Midbrain (tissue), 1 donor: ENCODE measurements at regions not wholly inside any gene's neighbourhood (a gene's known extent, or its start where the extent isn't known, plus 50 kb on each side); places are given as distances from the start of the nearest gene placed in this dataset.
"Not testable (repeated sequence)": the region's sequence is repeated elsewhere in the genome, so short reads cannot be mapped to it uniquely, and the experiment has no call there.

Experiments
- DNase-seq: peaks from one replicate; lab custom pipeline; 2025; lab: John Stamatoyannopoulos, UW

DNA sequence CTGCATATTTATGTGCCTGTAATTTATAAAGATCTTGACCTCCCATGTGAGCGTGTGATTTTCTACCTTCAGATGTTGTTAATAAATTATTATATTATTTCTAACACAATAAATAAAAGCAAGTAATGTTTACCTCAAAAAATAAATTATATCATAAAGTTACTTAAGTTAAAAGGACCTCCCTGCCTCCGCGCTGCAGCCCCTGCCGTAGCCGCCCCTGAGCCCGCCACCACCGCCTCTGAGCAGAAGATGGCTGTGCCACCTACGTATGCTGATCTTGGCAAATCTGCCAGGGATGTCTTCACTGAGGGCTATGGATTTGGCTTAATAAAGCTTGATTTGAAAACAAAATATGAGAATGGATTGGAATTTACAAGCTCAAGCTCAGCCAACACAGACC is 119.6 kb upstream of the BRWD3 start:
- no peak for DNase-seq

DNA sequence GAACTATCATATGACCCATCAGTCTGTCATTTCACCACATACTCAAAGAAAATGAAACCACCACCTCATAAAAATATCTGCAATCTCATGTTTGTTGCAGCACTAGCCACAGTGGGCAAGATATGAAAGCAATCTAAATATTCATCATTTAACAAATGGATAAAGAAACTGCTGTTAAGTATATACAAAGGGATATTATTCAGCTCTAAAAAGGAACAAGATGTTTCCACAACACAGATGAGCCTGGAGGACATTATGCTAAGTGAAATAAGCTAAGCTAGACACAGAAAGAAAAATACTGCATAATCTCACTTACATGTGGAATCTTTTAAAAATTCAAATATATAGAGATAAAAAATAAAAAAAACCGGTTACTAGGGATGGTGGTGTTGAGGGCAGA is 108.2 kb upstream of the BRWD3 start:
- DNase-seq, result no peak

DNA sequence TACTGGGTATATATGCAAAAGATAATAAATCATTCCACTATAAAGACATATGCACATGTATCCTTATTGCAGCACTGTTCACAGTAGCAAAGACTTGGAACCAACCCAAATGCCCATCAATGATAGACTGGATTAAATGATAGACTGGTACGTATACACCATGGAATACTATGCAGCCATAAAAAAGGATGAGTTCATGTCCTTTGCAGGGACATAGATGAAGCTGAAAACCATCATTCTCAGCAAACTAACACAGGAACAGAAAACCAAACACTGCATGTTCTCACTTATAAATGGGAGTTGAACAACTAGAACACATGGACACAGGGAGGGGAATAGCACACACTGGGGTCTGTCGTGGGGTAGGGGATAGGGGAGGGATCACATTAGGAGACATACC is 102.7 kb upstream of the BRWD3 start:
- DNase-seq, result not testable (repeated sequence)

DNA sequence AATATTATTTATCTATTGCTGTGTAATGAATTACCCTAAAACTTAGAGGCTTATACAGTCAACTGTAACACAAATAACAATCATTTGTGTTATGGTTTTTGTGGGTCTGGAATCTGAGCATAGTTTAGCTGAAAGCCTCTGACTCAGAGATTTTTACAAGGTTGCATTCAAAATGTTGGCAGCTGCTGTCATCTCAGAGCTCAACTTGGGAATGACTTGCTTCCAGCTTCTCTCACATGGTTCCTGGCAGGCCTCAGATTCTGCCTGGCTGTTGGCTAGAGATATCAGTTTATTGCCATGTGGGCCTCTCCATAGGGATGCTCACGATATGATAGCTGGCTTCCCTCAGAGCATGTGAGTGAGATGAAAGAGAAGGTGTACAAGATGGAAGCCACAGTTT is 70.2 kb upstream of the BRWD3 start:
- no peak for DNase-seq

DNA sequence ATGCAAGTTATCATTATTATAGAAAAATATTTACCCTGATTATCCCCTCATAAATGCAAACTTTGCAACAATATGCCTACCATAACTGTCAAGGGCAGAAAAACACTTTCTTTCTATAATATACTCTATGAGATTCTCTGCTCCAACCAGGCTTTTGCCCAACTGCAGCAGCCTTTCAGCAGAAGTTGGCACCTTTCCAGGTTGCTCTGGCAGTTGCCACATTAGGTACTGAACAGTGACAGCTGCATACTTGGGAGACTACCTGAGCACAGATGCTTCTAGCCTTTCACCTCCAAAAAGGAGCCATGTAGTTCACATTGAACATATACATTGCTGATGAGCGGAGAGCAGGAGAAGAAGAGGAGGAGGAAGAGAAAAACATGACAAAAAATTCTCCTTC is 69.5 kb upstream of the BRWD3 start:
- peak; percentile 8 for DNase-seq

DNA sequence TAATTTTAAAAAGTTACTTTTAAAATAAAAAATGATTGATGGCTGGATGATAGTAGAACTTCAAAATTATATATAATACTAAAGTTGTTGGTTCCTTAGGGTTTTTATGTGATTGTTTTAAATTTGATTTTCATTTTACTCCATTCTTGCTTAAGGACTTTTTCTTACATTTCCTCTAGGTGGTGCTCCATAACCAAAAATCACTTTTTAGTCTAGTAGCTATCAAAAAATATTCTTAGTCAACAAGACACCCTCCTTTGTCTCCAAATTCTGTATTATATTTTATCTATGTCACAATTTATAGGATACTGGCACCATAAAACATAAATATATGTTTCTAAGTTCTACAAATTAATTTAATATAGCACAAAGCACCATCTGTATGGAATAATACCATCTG is 67.2 kb upstream of the BRWD3 start:
- peak; percentile 7 for DNase-seq
